ENCODE measurements at regions not wholly inside any gene's neighbourhood (a gene's known extent, or its start where the extent isn't known, plus 50 kb on each side); places are given as distances from the start of the nearest gene placed in this dataset.
"Not testable (repeated sequence)": the region's sequence is repeated elsewhere in the genome, so short reads cannot be mapped to it uniquely, and the experiment has no call there.

DNA sequence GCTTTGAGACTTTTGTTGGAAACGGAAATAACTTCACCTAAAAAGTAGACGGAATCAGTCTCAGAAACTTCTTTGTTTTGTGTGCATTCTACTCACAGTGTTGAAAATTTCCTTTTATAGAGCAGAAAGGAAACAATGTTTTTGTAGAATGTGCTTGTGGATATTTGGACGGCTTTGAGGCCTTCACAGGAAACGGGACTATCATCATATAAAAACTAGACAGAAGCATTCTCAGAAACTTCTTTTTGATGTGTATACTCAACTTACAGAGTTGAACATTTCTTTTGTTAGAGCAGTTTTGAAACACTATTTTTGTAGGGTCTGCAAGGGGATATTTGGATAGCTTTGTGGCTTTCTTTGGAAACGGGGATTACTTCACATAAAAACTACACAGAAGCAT, 627.5 kb upstream of the ZNF337 start (continued):
- TF ChIP-seq, protein P1, sequence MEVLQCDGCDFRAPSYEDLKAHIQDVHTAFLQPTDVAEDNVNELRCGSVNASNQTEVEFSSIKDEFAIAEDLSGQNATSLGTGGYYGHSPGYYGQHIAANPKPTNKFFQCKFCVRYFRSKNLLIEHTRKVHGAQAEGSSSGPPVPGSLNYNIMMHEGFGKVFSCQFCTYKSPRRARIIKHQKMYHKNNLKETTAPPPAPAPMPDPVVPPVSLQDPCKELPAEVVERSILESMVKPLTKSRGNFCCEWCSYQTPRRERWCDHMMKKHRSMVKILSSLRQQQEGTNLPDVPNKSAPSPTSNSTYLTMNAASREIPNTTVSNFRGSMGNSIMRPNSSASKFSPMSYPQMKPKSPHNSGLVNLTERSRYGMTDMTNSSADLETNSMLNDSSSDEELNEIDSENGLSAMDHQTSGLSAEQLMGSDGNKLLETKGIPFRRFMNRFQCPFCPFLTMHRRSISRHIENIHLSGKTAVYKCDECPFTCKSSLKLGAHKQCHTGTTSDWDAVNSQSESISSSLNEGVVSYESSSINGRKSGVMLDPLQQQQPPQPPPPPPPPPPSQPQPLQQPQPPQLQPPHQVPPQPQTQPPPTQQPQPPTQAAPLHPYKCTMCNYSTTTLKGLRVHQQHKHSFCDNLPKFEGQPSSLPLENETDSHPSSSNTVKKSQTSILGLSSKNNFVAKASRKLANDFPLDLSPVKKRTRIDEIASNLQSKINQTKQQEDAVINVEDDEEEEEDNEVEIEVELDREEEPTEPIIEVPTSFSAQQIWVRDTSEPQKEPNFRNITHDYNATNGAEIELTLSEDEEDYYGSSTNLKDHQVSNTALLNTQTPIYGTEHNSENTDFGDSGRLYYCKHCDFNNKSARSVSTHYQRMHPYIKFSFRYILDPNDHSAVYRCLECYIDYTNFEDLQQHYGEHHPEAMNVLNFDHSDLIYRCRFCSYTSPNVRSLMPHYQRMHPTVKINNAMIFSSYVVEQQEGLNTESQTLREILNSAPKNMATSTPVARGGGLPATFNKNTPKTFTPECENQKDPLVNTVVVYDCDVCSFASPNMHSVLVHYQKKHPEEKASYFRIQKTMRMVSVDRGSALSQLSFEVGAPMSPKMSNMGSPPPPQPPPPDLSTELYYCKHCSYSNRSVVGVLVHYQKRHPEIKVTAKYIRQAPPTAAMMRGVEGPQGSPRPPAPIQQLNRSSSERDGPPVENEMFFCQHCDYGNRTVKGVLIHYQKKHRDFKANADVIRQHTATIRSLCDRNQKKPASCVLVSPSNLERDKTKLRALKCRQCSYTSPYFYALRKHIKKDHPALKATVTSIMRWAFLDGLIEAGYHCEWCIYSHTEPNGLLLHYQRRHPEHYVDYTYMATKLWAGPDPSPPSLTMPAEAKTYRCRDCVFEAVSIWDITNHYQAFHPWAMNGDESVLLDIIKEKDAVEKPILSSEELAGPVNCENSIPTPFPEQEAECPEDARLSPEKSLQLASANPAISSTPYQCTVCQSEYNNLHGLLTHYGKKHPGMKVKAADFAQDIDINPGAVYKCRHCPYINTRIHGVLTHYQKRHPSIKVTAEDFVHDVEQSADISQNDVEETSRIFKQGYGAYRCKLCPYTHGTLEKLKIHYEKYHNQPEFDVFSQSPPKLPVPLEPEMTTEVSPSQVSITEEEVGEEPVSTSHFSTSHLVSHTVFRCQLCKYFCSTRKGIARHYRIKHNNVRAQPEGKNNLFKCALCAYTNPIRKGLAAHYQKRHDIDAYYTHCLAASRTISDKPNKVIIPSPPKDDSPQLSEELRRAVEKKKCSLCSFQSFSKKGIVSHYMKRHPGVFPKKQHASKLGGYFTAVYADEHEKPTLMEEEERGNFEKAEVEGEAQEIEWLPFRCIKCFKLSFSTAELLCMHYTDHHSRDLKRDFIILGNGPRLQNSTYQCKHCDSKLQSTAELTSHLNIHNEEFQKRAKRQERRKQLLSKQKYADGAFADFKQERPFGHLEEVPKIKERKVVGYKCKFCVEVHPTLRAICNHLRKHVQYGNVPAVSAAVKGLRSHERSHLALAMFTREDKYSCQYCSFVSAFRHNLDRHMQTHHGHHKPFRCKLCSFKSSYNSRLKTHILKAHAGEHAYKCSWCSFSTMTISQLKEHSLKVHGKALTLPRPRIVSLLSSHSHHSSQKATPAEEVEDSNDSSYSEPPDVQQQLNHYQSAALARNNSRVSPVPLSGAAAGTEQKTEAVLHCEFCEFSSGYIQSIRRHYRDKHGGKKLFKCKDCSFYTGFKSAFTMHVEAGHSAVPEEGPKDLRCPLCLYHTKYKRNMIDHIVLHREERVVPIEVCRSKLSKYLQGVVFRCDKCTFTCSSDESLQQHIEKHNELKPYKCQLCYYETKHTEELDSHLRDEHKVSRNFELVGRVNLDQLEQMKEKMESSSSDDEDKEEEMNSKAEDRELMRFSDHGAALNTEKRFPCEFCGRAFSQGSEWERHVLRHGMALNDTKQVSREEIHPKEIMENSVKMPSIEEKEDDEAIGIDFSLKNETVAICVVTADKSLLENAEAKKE (CRISPR knock-in tag; IDR thresholded peaks at IDR 0.05), result no peak
- TF ChIP-seq, protein P2, sequence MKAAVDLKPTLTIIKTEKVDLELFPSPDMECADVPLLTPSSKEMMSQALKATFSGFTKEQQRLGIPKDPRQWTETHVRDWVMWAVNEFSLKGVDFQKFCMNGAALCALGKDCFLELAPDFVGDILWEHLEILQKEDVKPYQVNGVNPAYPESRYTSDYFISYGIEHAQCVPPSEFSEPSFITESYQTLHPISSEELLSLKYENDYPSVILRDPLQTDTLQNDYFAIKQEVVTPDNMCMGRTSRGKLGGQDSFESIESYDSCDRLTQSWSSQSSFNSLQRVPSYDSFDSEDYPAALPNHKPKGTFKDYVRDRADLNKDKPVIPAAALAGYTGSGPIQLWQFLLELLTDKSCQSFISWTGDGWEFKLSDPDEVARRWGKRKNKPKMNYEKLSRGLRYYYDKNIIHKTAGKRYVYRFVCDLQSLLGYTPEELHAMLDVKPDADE (IDR thresholded peaks at IDR 0.05), result no peak
- TF ChIP-seq EZH2 (IDR thresholded peaks at IDR 0.05; ENCODE audit: low read depth, unreplicated experiment), result no peak

DNA sequence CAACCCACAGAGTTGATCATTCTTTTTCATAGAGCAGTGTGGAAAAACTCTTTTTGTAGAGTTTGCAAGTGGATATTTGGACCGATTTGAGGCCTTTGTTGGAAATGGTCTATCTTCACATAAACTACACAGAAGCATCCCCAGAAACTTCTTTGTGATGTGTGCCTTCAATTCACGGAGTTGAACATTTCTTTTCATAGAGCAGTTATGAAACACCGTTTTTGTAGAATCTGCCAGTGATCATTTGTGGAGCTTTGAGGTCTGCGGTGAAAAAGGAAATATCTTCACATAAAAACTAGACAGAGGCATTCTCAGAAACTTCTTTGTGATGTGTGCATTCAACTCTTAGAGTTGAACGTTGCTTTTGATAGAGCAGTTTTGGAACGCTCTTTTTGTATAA, 618.4 kb upstream of the ZNF337 start:
- H3F3A ChIP-seq (replicated peaks; ENCODE audit: low read depth), result no peaks in the 10 kb centered on the region
- H3K4me2 ChIP-seq, result no peak overlapping the region
- no peaks in the 10 kb centered on the region for H3K79me2 ChIP-seq (replicated peaks; ENCODE audit: insufficient read depth)
- H3K4me3 ChIP-seq, result no peak overlapping the region
- H3K36me3 Mint-ChIP-seq (ENCODE audit: low read depth), result no peaks in the 10 kb centered on the region
- no peak for DNase-seq (ENCODE audit: low spot score)
- no peaks in the 10 kb centered on the region for H3K27me3 Mint-ChIP-seq (ENCODE audit: insufficient read depth, low read depth, poor library complexity)
- no peak overlapping the region for H3K27ac ChIP-seq (ENCODE audit: low read depth)
- H3K36me3 ChIP-seq (ENCODE audit: insufficient read depth), result no peaks in the 10 kb centered on the region
- no peak overlapping the region for H3K27ac Mint-ChIP-seq
- TF ChIP-seq ZNF114 (CRISPR knock-in tag; IDR thresholded peaks at IDR 0.05) (no peak), CREB1 (CRISPR knock-in tag; IDR thresholded peaks at IDR 0.05; ENCODE audit: low read depth) (no peak)
- no peaks in the 10 kb centered on the region for H3K4me1 ChIP-seq (ENCODE audit: insufficient read depth)
- H3K9me3 Mint-ChIP-seq, result no peaks in the 10 kb centered on the region
- no peaks in the 10 kb centered on the region for H4K20me1 ChIP-seq (replicated peaks; ENCODE audit: insufficient read depth)
- H3K9me2 ChIP-seq (ENCODE audit: insufficient read depth), result peaks cover 2% of the 10 kb centered on the region; the same call in 1 of the 2 replicates
- no peaks in the 10 kb centered on the region for H3K27me3 ChIP-seq (ENCODE audit: insufficient read depth)
- ATAC-seq, result no peak
- H3K4me3 Mint-ChIP-seq, result no peak overlapping the region
- H3K4me1 Mint-ChIP-seq, result no peaks in the 10 kb centered on the region
- no peak overlapping the region for H2AFZ ChIP-seq

DNA sequence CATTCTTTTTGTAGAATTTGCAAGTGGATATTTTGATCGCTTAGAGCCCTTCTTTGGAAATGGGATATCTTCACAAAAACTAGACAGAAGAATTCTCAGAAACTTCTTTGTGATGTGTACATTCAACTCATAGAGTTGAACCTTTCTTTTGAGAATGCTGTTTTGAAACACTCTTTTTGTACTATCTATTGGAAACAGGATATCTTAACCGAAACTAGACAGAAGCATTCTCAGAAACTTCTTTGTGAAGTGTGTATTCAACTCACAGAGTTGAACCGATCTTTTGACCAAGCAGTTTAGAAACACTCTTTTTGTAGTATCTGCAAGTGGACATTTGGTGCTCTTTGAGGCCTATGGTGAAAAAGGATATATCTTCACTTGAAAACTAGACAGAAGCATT, 613.1 kb upstream of the ZNF337 start:
- not testable (repeated sequence) for H3K9me2 ChIP-seq (ENCODE audit: insufficient read depth); H3K4me3 ChIP-seq; H3K27me3 Mint-ChIP-seq (ENCODE audit: insufficient read depth, low read depth, poor library complexity); H3K4me3 Mint-ChIP-seq; H3K36me3 Mint-ChIP-seq (ENCODE audit: low read depth); H2AFZ ChIP-seq; H4K20me1 ChIP-seq (replicated peaks; ENCODE audit: insufficient read depth); DNase-seq (ENCODE audit: low spot score); H3K9me3 Mint-ChIP-seq; H3K27ac Mint-ChIP-seq; H3K4me1 ChIP-seq (ENCODE audit: insufficient read depth); H3K27ac ChIP-seq (ENCODE audit: low read depth); H3K4me1 Mint-ChIP-seq; H3K79me2 ChIP-seq (replicated peaks; ENCODE audit: insufficient read depth); ATAC-seq; H3K27me3 ChIP-seq (ENCODE audit: insufficient read depth); H3K4me2 ChIP-seq; H3K36me3 ChIP-seq (ENCODE audit: insufficient read depth); H3F3A ChIP-seq (replicated peaks; ENCODE audit: low read depth)

Data from GM23338 (cell line).